NCI-H1105 treated with DMSO at 0.1 percent for 48 hours (cell line): ENCODE measurements at regions not wholly inside any gene's neighbourhood (a gene's known extent, or its start where the extent isn't known, plus 50 kb on each side); places are given as distances from the start of the nearest gene placed in this dataset.
"Not testable (repeated sequence)": the region's sequence is repeated elsewhere in the genome, so short reads cannot be mapped to it uniquely, and the experiment has no call there.

Experiments
- DNase-seq: peaks from one replicate; lab custom pipeline; 2025; lab: John Stamatoyannopoulos, UW

- no peak for DNase-seq
These were observed 606.0 kb downstream of the TMEM182 start for GRCh38 chr2:103367877-103368276.

GRCh38 chr2:103383541-103383940, 621.7 kb downstream of the TMEM182 start:
- no peak for DNase-seq

- no peak for DNase-seq
These were observed 625.0 kb downstream of the TMEM182 start for GRCh38 chr2:103386872-103387271.

- no peak for DNase-seq
These were observed 626.1 kb downstream of the TMEM182 start for GRCh38 chr2:103387888-103388287.

GRCh38 chr2:103396152-103396551, 634.3 kb downstream of the TMEM182 start:
- DNase-seq = no peak

- DNase-seq = no peak
These were observed 639.8 kb downstream of the TMEM182 start for GRCh38 chr2:103401621-103402020.

GRCh38 chr2:103402336-103402735, 640.5 kb downstream of the TMEM182 start:
- no peak for DNase-seq

- DNase-seq = no peak
These were observed 641.1 kb downstream of the TMEM182 start for GRCh38 chr2:103402944-103403343.

GRCh38 chr2:103403388-103403787, 641.6 kb downstream of the TMEM182 start:
- not testable (repeated sequence) for DNase-seq

- DNase-seq = no peak
These were observed 648.4 kb downstream of the TMEM182 start for GRCh38 chr2:103410221-103410620.

- no peak for DNase-seq
These were observed 657.7 kb downstream of the TMEM182 start for GRCh38 chr2:103419506-103419905.

- DNase-seq = no peak
These were observed 661.3 kb downstream of the TMEM182 start for GRCh38 chr2:103423100-103423499.

GRCh38 chr2:103427567-103427966, 665.7 kb downstream of the TMEM182 start:
- no peak for DNase-seq

- peak; percentile 58 for DNase-seq
These were observed 668.4 kb downstream of the TMEM182 start for GRCh38 chr2:103430191-103430590.

GRCh38 chr2:103435010-103435409, 673.2 kb downstream of the TMEM182 start:
- DNase-seq = no peak

GRCh38 chr2:103437161-103437560, 675.3 kb downstream of the TMEM182 start:
- DNase-seq = no peak

- peak; percentile 87 for DNase-seq
These were observed 683.5 kb downstream of the TMEM182 start for GRCh38 chr2:103445347-103445746.

GRCh38 chr2:103448495-103448894, 686.7 kb downstream of the TMEM182 start:
- DNase-seq = peak; percentile 93

GRCh38 chr2:103451283-103451682, 689.5 kb downstream of the TMEM182 start:
- DNase-seq = no peak

GRCh38 chr2:103459283-103459682, 697.5 kb downstream of the TMEM182 start:
- DNase-seq = peak; percentile 2

- DNase-seq = no peak
These were observed 700.3 kb downstream of the TMEM182 start for GRCh38 chr2:103462101-103462500.

GRCh38 chr2:103462712-103463111, 700.9 kb downstream of the TMEM182 start:
- DNase-seq = no peak

- no peak for DNase-seq
These were observed 703.0 kb downstream of the TMEM182 start for GRCh38 chr2:103464831-103465230.

- DNase-seq = no peak
These were observed 708.0 kb downstream of the TMEM182 start for GRCh38 chr2:103469800-103470199.

- DNase-seq = no peak
These were observed 723.1 kb downstream of the TMEM182 start for GRCh38 chr2:103484906-103485305.
